IPS-11a (cell line): ENCODE measurements at regions not wholly inside any gene's neighbourhood (a gene's known extent, or its start where the extent isn't known, plus 50 kb on each side); places are given as distances from the start of the nearest gene placed in this dataset.

Experiments
- H3K4me3 ChIP-seq: one replicate; pipeline ENCODE4 v1.5.1; 2013; ENCODE audit warnings: low read depth, low read length, control low read depth

DNA sequence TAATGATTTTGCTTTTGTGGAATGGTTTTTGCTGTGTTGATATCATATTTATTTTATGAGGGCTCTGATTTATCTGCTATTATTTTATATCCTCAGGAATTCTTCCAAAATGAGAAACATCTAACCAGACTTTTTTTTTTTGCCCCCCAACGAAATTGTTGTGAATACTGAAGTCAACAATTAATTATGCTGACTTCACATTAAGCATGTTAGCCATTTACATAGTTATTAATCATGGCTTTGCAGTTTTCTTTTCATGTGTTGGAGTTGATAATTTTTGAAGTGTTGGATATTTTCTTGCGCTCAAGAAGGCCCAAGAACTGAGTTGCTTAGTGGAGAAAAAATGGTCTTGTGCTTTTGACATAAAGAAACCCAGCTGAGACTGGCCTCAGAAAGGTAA, 246.6 kb upstream of the CRY1 start:
- no peak overlapping the region for H3K4me3 ChIP-seq

DNA sequence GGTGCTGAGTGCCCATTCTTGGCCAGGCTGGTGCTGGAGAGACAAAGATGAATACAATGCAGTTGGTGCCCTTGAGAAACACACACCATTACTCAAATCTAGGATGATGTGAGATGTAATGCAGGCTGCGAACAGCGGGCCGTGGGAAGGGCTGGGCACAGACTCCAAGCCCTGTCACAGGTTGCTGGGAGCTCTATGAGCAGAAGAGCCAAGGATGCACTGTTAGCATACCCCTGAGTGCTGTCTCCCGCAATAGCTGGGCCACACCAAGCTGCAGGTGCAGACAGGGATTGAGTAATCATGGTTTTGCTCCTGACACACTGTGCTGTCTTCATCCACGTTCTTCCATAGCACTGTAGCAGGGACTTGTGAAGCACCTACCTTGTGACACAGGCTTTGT, 247.5 kb upstream of the CRY1 start:
- no peak overlapping the region for H3K4me3 ChIP-seq

DNA sequence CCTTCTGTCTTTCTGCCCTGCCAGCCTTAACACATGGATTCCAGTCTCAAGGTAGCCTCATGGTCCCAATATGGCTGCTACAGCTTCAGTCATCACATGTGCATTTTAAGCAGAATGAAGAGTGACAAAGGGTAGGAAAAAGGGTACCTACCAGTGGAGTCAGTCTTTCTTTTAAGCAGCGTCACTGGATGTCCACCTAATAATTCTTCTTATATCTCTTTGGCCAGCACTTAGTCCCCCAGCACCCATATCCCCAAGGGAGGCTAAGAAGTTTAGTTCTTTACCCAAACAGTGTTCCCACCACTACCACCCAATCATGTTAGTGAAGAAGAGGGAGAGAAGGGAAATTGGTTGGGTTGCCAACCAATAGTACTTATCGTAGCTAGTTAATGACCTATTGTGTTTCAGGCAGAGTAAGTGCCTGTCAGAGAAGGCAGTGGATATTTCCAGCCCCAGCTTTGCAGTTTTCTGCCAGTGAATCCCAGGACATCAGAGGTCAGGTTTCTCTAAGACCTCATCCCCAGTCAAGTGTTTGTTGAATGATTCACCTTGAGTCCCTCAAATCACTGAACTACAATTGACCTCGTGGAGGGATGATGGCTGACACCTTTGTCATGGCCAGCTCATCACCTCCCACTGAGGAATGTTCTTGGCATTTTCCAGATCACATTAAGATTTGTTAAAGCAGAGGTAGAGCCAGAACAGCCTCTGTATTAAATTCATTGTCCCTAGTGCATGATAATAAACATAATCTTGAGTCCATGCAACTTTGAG, 250.9 kb upstream of the CRY1 start:
- H3K4me3 ChIP-seq, result no peak overlapping the region

DNA sequence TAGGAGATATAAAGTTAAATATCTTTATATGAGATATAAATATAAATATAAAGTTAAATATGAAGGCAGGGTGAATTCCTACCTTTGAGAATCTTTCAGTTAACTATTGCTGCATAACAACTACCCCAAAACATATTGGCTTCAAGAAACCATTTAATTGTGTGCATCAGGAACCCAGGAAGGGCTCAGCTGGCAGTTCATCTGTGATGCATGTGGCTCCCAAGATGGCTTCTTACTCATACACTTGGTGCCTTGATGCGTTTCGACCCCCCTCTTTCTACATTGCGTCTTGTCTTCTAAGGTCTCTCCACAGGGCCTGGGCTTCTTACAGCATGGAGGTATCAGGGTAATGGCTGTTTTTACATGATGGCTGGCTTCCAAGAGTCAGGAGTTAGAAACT, 253.9 kb upstream of the CRY1 start:
- no peak overlapping the region for H3K4me3 ChIP-seq

DNA sequence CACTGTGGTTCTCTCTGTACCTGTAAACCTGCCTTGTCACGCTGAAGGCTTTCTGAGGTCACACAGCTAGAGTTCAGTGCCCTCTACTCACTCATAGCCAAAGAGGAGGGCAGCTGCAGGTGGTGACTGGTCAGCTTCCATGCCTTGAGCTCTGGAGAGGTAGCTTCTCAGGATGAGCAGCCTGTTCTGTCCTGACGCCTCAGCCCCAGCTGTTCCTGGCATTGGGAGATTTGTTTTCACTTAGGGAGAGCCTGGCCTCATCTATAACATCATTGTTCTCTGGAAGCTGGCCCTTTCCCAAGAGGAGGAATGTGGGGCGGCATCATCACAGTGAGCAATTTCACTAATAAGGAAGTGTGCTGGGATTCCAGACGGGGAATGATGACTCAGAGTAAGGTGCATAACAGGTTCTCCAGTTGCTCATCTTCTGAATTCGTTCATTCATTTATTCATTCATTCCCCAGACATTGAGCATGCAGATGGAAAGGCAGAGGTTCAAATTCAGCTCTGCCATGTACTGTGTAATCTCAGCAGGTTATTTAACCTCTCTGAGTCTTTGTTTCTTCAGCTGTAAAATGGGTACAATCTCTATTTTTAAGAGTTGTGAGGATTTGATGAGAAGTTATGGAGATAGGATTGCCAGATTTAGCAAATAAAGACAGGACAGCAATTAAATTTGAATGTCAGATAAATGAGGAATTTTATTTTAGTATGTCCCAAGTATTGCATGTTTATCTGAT, 255.8 kb upstream of the CRY1 start:
- no peak overlapping the region for H3K4me3 ChIP-seq

DNA sequence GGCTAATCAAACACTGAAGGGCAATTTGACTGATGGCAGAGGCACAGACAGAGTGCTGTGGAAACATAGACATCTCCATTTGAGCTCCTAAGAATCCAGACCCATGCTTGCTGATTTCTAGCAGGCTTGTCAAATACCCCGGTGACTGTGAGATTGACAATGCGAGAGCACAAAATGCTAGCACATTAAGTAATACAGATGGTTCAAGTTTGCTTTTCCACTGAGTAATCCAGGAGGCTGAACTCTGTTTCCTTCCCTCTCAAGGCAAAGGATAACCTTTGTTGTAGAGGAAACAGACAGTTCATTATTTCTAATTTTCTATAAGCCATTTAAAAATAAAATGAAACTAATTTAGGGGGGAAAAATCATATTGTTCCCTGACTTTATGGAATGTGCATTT, 256.5 kb upstream of the CRY1 start:
- no peak overlapping the region for H3K4me3 ChIP-seq

DNA sequence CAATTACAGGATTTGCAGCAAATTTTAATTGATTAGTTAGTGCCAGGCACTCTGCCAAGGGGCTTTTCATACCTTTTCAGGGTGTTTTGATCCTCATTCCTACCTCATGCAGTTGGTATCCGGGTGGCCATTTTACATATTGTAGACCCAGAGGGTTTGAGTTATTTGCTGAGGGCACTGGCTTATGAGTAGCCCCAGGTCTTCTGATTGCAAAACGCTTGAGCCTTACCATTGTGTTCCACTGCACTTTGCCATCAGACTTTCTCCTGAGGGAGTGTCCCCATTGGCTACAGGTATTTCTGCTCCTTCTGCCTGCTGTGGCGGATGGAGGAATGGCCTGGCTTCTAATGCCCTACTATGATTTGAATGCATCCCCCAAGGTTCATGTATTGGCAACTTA, 257.8 kb upstream of the CRY1 start:
- H3K4me3 ChIP-seq, result no peak overlapping the region

DNA sequence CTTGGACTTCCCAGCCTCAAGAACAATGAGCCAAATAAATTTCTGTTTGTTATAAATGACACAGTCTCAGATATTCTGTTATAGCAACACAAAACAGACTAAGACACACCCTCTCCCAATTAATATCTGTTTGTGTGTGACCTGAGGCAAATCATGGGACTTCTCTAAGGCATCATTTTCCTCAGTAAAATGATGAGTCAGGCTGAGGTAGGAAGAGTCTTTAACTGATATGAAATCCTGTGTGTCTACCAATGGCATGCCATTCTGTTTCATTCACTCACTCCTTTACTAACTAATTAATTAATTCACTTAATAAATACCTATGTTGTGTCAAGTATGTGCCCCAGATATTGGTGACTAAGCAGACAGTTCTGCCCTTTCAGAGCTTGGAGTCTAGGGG, 258.4 kb upstream of the CRY1 start:
- no peak overlapping the region for H3K4me3 ChIP-seq

DNA sequence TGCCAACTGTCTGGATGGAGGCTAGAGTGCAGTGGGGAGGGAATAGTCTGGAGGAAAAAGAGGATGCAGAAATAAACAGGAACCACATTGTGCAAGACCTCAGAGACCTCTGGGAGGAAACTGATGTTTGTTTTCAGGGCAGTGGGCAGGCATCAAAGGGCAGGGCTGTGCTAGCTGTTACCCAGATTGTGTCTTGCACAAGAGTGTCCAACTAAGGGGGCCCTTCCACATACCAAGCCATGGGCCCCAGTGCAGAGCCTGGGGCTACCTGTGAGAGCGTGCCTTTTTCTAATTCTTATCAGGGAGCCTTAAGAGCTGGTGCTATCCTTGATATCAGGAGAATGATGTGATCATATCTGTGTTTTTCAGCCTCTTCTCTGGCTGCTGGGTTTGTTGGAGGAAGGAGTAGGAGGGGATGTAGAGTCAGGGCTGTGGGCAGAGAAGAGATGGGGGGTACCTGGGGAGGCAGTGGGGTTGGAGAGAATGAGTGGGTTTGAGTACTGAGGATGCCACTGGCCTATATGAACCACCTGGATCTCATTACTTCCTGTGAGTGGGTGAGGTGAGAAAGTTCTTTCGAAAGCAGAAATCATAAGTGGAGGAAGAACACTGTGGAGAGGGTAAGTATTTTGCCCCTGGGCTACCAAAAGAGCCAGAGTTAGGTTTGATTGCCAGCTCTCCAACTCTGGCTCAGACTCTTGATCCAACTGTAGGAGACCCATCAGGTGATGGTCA, 259.2 kb upstream of the CRY1 start:
- no peak overlapping the region for H3K4me3 ChIP-seq

DNA sequence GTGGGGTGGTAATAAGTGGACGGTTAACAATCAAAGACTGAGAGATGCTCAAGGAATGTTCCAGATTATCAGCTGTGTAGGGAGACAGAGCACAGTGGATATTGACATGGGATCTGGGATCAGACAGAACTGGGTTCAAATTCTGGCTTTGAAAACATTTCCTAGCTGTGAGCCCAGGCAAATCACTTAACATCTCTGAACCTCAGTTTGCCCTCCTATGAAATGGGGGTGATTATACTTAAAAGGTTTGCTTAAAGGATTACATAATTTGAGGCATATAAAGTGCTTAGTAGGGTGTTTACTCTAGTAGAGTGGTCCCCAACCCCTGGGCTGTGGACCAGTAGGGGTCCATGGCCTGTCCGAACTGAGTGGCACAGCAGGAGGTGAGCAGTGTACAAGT, 260.0 kb upstream of the CRY1 start:
- H3K4me3 ChIP-seq, result no peak overlapping the region

DNA sequence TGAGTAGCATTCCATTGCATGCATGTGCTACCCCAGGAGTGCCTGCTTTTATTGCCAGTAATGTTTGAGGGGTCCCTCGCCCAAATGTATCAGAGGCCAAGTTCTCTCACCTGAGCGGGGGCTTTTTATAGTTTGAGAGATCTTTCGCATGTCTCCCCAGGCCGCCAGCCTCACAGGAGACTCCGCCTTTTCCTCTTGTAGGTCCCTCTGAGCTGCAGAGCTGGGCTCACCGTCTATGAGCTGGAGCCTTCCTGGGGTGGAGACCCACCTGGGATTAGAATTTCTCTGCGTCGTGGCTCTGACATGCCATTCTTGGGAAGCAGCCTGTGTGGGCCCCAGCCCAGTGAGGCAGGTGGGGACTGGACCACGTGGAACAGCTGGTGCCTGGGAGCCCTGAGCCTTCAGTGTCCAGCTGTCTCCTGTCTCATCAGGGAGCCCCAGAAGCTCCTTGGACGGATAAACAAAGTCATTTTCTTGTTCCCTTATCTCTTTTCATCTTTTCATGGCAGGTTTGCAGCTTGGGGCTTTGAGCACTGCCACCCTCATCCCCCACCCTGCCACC, 261.7 kb upstream of the CRY1 start:
- no peak overlapping the region for H3K4me3 ChIP-seq

DNA sequence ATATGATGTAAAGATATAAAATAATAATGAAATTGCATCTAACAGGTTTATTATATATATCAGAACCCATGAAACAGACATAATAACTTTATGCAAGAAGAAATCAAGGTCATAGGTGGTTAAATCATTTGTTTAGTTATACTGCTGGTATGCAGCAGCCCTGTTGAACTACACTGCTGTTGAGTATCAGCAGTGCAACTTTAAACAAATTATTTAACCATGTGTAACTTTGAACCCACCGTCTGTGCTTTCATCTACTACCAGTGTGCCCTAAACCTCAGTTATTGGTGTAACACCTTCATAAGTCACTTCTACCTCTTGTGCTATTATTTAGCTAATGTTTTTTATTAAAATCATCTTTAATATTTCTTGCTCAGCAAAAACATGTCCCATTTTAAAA, 262.3 kb upstream of the CRY1 start:
- H3K4me3 ChIP-seq, result no peak overlapping the region

DNA sequence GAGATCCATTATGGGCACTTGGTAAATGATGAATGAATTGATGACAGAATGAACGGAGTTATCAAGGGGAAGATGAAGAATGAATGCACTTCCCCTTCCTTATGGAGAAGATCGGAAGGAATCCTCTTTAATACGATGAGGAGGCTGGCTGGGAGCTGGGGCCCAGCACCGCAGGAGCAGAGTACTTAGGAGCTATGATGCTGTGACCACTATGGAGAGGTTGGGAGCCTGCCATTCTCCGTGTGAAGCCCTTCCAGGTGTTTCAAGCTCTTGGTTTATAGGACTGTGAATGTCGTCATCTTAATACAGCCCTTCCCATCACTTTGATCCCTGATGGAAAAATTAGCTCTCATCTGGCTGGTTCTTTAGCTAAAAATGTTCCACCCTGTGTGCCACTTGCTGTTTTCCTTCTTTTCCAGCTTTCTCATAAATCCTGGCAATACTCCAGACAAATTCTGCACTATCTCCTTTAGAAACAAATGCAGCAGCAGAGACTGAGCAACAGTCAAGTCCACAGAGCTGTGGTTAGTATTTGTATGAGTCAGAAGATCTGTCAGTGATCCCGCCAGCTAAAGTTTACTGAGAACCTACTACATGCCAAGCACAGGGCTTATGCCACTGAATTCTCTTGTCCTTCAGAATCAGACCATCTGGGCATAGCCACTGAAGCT, 263.1 kb upstream of the CRY1 start:
- no peak overlapping the region for H3K4me3 ChIP-seq

DNA sequence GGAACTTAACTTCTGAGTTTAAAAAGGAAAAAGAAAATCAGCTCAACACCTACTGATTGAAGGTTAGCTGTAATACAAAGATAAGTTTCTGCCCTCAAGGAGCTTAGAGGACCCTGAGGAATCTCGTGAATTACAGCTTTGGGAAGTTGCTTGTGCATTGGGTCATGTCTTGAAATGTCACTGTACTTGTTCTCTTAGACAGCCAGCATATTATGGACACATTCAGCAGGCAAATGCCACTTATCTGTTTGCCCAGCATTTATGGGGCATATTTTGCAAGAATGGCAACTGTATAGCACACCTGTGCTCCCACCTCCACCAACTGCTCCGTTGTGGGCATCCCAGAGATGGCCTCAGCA, 263.6 kb upstream of the CRY1 start:
- no peak overlapping the region for H3K4me3 ChIP-seq

DNA sequence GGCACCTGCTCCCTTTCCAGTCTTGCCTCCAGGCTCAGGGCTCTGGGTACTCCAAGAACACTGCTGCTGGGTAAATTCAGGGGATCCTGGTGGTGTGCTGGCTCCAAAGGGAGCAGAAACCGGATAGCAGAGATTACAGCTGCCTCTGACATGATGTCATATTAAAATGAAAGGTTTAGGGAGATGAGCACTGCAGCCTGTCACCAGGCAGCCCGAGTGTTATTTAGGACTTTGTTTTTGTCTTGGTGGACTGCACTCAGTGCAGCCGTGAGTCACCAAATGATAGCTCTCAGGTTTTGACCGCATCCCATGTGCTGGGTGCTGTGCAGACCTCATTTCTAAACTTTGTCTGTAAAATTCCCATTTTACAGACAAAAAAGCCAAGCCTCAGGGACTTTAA, 266.0 kb upstream of the CRY1 start:
- H3K4me3 ChIP-seq, result no peak overlapping the region

DNA sequence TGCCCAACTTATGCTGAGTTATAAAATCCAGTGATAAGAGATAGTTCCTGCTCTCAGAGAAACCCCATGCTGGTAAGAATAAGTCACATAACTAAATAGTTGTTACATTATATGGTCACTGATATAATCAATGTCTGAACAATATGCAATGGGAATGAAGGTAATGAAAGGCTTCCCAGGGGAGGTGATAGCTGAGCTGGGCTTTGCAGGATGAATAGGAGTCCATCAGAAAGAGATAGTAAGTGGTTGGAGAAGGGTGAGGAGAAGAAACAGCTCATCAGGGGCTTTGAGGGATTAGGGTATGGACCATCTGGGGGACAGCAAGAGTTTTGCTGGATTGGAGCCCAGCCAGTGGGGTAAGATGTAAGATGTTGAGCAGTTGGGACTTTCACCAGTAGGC, 266.7 kb upstream of the CRY1 start:
- no peak overlapping the region for H3K4me3 ChIP-seq

DNA sequence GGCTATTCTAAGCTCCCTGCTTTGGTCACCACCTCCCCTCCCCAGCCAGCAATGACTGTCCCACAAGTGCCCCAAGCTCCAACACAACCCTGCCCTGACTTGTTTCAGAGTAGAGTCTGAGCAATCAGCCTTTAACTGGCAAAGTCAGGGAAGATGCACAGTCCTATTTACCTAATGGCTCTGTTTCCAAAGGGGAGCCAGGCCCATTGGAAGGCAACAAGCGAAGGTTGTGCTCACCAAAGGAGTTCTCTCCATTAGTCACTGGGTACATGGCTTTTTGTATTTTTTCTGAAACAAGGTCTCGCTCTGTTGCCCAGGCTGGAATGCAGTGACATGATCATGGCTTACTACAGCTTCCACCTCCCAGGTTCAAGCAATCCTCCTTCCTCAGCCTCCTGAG, 267.1 kb upstream of the CRY1 start:
- no peak overlapping the region for H3K4me3 ChIP-seq

DNA sequence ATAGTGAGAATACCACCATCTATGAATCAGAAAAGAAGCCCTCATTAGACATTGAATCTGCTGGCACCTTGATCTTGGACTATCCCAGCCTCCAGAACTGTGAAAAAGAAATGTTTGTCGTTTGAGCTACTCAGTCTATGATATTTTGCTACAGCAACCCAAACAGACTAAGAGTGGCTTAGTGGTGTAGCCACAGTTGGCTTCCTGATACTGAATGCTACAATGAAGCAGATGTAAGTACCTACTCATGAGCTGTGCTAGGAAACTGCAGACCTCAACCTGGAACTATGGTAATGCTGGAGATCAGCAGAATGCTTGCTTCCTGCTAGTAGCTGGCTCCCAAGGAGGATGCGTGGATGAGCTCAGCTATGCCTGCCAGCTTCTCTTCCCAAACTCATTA, 268.6 kb upstream of the CRY1 start:
- H3K4me3 ChIP-seq, result no peak overlapping the region

DNA sequence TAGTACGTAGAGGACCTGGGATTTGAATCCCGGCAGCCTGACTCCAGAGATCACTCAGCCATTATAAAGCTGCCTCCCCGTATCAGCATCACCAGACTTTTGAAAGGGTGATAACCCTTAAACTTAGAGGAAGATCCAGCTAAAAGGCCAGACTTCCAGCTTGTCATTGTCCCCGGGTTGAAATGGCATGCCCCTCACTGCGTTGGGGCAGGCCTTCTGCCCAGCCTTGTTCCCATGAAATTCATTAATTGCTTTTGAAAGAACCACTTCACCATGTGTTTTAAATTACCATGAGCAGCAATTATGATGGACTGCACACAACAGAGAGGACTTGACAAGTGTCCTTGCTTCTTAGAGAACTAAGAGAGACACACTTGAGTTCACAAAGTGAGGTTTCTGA, 269.6 kb upstream of the CRY1 start:
- no peak overlapping the region for H3K4me3 ChIP-seq

DNA sequence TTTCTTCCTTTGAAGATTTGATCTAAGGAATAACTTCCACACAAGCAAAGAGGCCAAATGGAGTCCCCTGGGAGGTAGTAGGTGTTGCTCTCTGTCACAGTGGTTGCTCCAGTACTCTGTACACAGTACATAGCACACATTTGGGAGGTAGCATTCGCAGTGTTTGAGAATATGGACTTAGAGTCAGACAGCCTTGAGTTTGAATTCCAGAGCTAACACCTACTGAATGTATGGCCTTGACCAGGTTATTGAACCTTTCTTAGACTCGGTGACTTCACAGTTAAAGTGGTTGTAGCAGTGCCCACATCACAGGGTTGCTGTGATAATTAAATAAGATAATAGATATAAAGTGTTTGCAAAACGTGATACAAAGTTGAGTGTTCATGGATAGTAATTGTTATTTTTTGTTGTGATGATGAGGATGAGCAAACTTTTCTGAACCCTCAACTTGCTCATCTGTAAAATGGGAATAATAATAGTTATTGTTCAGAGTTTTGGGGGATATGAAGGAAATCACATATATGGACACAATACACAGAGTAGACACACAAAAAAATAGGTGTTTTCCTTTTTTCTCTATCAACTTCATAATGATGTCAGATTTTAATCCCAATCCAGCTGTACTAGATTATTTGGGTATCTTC, 271.6 kb upstream of the CRY1 start:
- H3K4me3 ChIP-seq, result no peak overlapping the region

DNA sequence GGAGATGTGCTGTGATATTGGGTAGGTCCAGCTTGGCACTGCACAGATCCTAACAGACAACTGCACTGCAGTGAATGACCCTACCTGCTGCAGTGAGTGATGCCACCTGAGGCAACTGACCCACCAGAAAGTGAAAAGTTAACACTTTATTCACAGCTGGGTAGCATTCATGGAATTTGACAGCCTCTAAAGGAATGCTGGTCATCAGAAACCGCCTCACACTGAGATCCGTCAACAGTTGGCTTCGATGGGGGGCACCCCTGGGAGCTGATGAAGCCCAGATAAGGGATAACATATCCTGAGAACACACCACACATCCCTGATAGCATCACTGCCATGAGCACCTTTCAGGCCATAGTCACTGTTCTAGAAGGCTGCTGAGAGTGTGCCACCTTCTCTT, 272.4 kb upstream of the CRY1 start:
- H3K4me3 ChIP-seq, result no peak overlapping the region
